B cell (primary cell): ENCODE measurements at regions not wholly inside any gene's neighbourhood (a gene's known extent, or its start where the extent isn't known, plus 50 kb on each side); places are given as distances from the start of the nearest gene placed in this dataset.

Experiments
- EZH2 ChIP-seq: IDR thresholded peaks from 2 replicates; pipeline ENCODE4 v1.6.1; 2012; ENCODE audit warnings: borderline replicate concordance, low read depth, mild to moderate bottlenecking, moderate library complexity, low read length; ENCODE audit not compliant: insufficient read depth, poor library complexity, severe bottlenecking
- TF ChIP-seq, protein P1 (sequence below): fragments of 200-600 bp; IDR thresholded peaks from one replicate; pipeline ENCODE4 v1.8.0; 2022; ENCODE audit warnings: antibody characterized with exemption, mild to moderate bottlenecking

DNA sequence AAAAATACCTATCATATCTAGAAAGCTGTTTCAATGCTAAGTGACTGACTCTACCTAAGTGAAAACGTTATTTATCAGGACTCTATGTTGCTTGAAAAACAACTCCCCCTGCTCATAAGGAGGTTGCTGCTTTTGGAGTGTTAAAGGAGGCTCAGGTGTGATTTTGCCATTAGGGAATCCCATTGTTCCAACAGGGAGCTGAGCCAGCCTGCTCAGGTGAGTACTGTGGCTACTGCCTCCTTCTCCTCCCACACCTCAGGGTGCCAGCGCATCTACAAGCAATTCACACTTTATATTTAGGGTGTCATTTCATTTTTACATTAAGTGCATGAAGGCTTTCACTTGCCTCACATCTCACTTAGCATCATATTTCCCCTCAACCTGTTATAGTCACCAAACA, 84.7 kb downstream of the SEM1 start:
- TF ChIP-seq, protein P1, sequence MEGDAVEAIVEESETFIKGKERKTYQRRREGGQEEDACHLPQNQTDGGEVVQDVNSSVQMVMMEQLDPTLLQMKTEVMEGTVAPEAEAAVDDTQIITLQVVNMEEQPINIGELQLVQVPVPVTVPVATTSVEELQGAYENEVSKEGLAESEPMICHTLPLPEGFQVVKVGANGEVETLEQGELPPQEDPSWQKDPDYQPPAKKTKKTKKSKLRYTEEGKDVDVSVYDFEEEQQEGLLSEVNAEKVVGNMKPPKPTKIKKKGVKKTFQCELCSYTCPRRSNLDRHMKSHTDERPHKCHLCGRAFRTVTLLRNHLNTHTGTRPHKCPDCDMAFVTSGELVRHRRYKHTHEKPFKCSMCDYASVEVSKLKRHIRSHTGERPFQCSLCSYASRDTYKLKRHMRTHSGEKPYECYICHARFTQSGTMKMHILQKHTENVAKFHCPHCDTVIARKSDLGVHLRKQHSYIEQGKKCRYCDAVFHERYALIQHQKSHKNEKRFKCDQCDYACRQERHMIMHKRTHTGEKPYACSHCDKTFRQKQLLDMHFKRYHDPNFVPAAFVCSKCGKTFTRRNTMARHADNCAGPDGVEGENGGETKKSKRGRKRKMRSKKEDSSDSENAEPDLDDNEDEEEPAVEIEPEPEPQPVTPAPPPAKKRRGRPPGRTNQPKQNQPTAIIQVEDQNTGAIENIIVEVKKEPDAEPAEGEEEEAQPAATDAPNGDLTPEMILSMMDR, result no peak
- no peak for TF ChIP-seq EZH2
